SH-SY5Y (cell line): ENCODE measurements at regions not wholly inside any gene's neighbourhood (a gene's known extent, or its start where the extent isn't known, plus 50 kb on each side); places are given as distances from the start of the nearest gene placed in this dataset.

Experiments used
- GATA2 ChIP-seq: IDR thresholded peaks from 2 replicates; pipeline ENCODE4 v1.6.1; 2011; ENCODE audit warnings: mild to moderate bottlenecking, low read depth, low read length
- GATA3 ChIP-seq: IDR thresholded peaks from 2 replicates; pipeline ENCODE4 v1.6.1; 2011; ENCODE audit warnings: low read depth, mild to moderate bottlenecking, low read length, moderate library complexity

DNA sequence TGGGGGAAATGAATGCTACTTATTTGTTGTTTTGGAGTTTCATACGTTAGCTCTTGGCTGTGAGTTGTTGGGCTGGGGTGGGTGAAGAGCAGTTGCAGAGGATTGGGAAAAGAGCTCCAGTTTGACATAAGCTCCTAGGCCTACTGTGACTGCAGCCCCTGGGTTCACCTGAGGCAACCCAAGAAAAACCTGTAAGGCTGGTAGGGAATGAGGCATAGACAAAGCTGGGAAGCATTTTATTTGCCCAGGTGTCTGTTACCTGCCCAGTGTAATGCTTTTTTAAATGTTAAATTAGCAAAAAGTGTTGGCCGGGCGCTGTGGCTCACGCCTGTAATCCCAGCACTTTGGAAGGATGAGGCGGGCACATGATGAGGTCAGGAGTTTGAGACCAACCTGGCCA is 160.0 kb downstream of the FHIP1A start:
- TF ChIP-seq GATA2 (no peak), GATA3 (no peak)

DNA sequence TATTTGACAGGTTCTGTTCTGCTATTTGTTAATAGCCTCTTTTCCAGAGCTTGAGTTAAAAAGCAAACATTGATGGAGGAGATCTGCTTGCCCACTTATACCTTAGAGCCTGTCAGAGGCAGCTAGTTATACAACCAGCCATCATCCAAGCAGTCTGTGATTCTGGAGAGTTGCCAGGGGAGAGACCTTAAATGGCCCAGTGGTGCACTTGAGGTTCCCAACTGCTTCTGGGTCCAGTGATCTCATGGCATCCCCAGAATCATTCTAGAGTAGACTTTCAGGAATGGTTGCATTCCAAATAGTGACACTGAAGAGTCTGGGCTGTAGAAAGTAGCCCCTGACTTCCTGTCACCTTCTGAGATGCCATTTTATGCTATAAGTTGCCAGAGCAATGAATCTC is 160.7 kb downstream of the FHIP1A start:
- TF ChIP-seq GATA2 (no peak), GATA3 (no peak)

DNA sequence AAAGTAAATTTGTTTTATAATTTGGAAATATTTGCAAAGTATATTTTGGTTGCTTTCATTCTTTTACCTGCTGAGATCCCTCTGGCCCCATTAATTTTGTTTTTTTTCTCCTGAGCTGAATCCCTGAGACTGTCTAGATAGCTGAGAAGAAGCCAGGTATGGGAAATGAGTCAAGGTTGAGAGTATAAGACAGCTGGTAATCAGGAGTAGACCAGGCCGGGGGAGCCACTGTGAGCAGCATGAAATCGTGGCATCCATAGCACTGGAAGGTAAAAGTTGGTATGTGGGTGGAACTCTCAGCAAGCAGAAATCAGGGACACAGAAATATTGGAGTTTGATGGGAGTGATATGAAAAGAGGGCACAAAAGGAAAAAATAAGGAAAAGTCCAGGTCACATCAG is 164.5 kb downstream of the FHIP1A start:
- TF ChIP-seq GATA3 (no peak), GATA2 (no peak)

DNA sequence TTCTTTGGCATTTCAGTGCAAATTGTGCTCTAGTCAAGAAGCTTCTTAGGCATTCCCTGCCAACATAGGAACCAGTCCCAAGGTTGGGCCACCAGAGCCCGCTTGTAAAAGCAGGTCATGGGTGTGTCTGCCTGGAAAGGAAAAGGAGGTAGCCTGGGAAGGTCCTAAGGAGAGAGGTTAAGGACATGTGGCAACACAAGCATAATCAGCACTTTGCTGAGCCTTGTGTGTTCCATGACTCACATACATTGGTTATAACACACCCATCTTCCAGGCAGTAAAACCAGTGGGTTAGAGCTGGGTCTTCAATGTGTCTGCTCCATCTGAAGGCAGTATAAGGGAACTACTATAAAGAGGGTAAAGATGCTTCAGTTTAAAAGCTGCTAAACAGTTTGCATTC is 165.0 kb downstream of the FHIP1A start:
- no peak for TF ChIP-seq GATA3
- no peak for TF ChIP-seq GATA2

DNA sequence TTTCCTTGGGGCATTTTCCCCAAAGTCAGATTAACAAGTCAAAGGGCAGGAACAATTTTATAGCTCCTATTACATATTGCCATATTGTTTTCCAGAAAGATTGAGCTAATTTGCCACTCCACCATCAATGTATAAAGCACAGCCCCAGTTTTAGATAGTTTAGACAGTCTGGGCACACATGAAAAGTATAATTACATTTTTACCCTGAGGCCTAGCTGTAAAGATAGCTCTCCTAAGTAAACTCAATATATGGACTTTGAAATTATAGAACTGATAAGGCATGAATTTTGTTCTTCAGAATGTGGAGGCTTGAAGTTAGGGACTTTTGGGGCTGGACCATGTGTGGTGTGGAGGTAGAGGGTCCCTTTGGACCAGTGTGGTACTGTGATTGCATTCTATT is 166.0 kb downstream of the FHIP1A start:
- TF ChIP-seq GATA3, result no peak
- no peak for TF ChIP-seq GATA2

DNA sequence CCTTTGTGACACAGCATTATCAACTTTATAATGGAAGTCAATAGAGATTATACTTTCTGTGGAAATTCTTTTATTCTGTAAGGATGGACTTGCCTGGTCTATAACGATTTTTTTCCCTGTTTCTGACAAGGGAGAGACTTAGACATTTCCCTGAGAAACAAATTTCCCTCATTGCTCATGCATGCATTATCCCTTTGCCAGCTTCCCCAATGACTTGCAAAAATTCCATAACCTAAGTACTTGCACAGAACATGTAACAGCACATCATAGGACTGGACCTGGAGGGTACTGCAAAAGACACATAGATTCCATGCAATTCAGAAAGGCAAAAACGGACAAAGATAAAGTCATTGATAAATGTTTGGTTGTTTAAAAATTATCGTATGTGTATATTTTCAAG is 166.7 kb downstream of the FHIP1A start:
- TF ChIP-seq GATA3 (no peak), GATA2 (no peak)

DNA sequence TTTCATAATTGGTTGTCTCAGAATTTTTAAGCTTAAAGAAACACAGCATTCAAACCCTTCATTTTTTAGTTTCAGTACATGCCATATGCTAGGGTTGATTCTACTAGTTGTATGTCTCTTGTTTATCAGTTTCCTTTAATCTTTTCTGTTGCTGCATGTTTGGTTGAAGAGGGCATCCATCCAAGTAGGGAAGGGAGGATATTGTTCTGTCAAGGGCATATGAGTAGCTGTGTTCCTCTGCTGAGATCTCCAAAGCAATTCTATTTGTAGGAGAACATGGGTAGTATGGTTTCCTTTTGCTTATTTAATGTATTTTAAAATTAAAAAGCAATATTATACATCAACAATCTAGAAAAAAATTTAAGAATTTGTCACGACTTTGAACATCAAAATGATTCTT is 167.7 kb downstream of the FHIP1A start:
- TF ChIP-seq GATA2 (no peak), GATA3 (no peak)

DNA sequence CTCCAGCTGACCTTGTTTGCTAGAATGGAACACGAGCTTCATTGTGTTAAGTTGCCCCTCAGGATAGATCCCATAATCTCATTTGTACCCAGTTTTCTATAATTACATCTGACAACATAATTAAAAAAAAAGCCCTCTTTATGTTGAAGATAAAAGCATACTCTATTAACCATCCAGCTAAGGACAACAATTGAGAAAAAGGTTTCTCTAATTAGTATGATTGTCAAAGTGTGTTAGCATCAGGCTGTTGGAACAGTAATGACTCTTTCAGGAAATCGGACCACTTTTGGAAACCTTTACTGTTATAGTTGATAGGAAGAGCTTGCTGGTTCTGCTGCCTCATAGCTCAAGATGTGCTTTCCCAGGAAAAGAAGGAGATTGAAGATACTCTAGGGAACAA is 172.6 kb downstream of the FHIP1A start:
- TF ChIP-seq GATA2, result no peak
- TF ChIP-seq GATA3, result no peak

DNA sequence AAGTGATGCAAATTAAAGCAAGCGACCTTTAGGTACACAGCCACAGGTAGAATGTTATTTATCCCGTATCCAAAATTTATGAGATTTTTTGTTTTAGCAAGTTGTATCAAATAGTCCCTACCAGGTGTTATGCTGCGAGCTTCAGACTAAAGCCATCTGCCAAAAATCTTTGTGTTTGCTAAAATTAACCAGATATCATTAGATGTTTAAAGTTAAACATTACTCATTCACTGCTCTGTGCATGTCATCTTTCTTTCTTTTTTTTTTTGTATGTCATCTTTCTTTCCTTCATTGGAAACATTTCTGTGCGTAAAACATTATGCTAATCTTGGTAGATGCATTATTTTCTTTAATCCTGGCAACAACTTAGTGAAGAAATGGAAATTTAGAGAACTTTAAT is 173.1 kb downstream of the FHIP1A start:
- TF ChIP-seq GATA2 (no peak), GATA3 (no peak)

DNA sequence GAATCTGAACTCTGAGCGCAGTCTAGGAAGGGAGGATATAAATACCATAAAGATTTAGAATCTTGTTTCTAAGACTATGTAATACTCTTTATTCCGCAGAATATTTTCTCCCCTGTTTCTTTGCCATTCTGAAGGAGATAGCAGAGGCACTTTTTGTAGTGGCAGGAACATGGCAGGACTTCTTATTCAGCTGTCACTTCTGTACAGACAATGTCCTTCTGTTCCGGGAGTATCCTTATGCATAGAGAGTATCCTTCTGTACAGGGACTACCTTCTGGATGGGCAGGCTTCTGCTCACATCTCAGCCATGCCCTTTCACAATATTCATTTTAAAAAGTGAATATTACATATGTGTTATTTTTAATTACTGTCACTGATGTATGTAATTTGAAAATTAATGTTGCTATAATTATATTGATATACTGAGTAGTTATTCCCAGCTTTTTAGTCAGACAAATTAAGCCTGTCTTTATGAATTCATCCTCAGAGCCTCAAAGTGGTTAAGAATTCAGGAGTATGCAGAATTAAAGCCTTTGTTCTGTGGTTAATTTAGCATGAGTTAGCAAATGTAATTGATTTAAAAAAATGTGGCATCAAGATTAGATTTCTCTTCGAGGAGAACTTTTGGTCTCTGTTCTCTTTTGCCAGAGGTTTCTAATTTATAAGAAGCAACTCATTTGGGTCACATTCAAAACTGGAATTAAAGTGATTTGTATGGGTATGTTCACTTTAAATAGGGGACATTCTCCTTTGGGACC is 174.4 kb downstream of the FHIP1A start:
- TF ChIP-seq GATA3 (no peak), GATA2 (no peak)

DNA sequence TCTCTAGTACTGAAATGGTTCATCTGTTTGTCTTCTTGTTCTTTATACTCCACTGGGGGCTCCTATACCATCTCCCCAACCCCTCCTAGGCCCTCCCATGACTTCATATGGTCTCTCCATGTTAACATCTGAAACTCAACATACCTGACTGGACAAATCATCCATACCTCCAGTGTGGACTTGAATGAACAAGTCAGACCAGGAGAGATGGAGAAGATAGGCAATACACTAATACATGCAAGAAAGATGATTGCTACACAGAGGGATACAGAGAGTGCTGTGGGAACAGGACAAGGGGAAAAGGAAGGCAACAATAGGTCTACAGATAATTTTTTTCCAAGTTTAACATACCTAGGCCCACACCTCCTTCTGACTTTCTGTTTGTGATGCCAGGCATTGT is 175.1 kb downstream of the FHIP1A start:
- TF ChIP-seq GATA3 (peak; percentile 31; the same call in 1 of the 2 replicates), GATA2 (peak; percentile 26; the same call in 1 of the 2 replicates)

DNA sequence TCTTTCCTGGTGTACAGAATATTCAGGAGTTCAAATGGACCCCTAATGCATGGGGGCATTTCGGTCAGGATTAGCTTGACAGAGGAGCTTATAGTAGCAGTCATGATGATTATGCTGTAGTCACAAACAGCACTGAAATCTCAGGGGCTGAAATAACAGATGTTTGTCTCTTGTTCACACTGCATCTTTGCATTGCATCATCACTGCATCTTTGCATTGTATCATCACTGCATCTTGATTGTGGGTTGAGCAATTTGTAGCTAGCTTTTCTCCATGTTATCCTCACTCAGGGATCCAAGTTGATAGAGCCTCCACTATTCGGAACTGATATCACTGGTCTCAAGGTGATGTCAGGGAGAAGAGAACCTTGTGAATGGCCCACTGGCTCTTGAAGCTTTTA is 160.9 kb downstream of the GATB start:
- TF ChIP-seq GATA3 (no peak), GATA2 (no peak; the same call in 1 of the 2 replicates)

DNA sequence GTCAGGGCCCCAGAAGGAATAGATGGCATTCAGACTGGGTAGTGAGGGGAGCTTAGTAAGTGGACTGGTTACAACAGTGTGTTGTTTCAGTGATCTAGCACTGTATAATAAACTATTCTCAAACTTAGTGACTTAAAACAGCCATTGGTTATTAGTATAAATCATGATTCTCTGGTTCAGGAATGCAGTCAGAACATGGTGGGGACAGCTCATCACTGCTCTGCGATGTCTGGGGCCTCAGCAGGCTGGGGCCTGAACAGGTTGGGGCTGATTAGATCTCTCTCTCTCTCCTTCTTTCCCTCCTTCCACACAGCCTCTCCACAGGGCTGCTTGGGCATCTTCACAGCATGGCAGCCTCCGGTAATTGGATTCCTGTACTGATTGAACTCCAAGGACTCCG is 160.4 kb downstream of the GATB start:
- TF ChIP-seq GATA2, result no peak
- TF ChIP-seq GATA3, result no peak

DNA sequence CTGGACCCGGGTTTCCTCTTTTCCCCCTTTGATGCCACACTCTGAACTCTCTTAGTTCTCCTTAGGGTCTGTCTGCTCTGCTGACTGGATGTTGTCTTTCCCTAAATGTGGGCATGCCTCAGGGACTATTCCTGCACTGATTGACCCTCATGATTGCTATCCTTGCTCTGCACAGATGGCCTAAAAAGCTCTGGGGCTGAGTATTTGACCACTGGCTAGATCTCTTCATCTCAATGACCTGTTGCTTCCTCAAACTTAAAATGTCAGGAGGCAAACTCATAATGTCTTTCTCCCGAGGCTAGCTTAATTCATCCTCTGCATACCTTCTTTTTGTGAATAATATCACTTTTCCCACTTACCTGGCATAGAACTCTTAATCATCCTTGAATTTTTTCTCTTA is 157.4 kb downstream of the GATB start:
- TF ChIP-seq GATA2 (no peak), GATA3 (no peak)

DNA sequence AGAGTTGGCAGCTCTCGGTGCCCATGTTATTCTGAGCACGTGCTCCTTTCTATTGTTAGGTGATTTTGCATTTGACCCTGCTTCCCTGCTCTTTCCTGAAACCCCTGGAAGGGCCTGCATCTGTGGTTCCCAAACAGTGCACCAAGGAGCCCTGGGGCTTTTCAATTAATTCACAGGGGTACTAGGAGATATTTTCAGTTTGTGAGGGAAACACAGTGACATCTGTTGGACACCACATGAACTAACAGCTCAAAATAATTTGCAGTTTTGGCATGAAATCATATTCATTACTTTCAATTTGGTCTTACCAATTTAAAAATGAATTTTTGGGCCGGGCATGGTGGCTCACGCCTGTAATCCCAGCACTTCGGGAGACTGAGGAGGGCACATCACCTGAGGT is 156.6 kb downstream of the GATB start:
- TF ChIP-seq GATA2 (no peak), GATA3 (no peak)

DNA sequence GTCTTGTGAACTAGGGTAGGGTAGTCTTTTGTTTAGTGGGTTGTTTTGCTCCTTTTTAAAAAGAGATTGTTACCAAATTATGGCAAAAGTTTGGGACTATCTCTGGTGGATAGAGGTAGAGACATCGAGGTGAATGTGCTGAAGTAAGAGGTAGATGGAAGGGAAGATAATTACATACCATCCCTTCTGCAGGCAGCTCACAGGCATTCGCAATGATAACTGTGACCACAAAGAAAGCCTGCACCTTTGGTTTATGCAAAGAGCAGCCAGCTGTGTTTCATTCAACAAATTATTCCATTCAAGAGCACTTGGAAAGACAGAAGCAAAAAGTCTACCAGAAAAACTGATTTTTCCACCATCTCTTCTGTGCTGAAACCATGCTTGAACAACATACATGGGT is 155.6 kb downstream of the GATB start:
- TF ChIP-seq GATA2 (no peak), GATA3 (no peak)
